GM10266 (cell line): ENCODE measurements at regions not wholly inside any gene's neighbourhood (a gene's known extent, or its start where the extent isn't known, plus 50 kb on each side); places are given as distances from the start of the nearest gene placed in this dataset.

Experiments
- DNase-seq: peaks from one replicate; pipeline ENCODE4 v3.0.0; 2012; ENCODE audit errors: extremely low spot score
- TF ChIP-seq, protein P1 (sequence below): IDR thresholded peaks from 2 replicates; pipeline ENCODE4 v1.5.1; 2012; ENCODE audit warnings: mild to moderate bottlenecking, low read depth; ENCODE audit not compliant: control insufficient read depth, insufficient read depth; ENCODE audit errors: missing control alignments

DNA sequence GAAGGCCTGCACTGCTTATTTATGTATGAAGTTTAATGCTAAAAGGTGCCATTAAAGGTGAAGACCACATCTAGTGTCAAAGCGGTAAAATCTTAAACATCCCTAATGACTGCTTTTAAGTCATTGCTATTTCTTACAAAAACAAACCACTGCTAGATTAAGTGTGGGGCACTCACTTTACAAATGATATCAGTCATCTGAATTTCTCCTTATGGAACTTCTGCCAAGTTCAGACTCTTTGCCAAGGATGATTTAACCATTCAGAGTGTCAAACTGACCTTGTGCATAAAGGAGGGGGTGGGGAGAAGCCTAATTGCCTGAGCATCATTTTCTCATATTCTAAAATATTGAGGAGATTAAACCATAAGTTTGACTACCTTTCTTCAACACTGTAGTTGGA lies 271.5 kb downstream of the TGFB2 start:
- no peak for DNase-seq

DNA sequence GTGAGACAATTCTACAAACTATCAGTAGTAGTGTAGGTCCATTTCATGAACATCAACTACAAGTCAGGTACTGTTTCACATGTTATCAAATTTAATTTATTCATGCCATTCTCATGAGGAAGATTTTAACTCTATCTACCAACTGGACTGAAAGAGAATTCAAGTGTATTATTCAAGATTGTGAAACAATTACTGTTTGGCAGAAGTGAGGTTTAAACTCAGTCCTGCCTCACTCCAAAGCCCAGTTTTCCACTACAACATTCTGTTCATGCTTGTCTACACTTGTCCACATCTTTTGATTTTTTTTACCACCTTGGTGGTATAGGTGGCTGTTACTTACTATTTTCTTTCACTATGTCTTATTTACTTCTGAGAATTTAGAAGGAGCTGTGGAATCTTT lies 272.9 kb downstream of the TGFB2 start:
- no peak for DNase-seq
- TF ChIP-seq, protein P1, sequence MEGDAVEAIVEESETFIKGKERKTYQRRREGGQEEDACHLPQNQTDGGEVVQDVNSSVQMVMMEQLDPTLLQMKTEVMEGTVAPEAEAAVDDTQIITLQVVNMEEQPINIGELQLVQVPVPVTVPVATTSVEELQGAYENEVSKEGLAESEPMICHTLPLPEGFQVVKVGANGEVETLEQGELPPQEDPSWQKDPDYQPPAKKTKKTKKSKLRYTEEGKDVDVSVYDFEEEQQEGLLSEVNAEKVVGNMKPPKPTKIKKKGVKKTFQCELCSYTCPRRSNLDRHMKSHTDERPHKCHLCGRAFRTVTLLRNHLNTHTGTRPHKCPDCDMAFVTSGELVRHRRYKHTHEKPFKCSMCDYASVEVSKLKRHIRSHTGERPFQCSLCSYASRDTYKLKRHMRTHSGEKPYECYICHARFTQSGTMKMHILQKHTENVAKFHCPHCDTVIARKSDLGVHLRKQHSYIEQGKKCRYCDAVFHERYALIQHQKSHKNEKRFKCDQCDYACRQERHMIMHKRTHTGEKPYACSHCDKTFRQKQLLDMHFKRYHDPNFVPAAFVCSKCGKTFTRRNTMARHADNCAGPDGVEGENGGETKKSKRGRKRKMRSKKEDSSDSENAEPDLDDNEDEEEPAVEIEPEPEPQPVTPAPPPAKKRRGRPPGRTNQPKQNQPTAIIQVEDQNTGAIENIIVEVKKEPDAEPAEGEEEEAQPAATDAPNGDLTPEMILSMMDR: no peak

More for the DNA sequence above, 271.5 kb downstream of the TGFB2 start:
- TF ChIP-seq, protein P1: no peak

DNA sequence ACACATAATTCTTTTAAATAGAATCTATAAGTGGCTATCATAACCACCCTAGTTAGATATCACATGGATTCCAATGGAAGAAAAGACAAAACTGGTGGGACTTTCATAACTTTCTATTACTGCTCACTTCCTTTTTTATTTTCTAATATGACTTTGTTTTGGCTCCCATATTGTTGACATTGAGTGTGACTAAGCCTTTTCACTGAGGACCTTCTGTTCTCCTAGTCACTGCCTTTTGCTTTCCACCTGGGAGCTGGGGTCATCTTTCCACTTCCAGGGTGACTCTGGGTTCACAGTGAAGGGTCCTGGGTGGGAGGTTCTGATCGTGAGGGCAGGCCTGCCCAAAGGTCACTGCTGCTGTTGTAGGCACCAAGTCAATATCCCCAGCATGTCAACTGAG lies 275.8 kb downstream of the TGFB2 start:
- TF ChIP-seq, protein P1: no peak
- no peak for DNase-seq

DNA sequence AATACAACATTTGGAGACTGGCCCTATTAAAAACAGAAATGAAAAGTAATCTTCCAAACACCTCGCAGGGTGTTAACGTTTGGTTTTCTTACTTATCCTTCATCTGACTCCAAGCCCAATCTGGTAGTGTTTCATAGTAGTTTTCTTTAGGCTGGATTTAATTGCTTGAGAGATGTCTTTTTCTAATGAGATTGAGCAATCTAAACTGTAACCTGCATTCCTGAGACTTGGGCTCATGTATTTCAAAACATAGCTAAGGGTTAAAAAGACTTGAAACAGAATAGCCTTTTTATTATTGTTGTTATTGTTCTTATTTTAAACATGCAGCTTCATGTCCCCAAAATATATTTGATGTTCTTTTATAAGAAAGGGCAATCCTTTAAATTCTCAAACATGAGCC lies 278.9 kb downstream of the TGFB2 start:
- DNase-seq: no peak
- TF ChIP-seq, protein P1: no peak

DNA sequence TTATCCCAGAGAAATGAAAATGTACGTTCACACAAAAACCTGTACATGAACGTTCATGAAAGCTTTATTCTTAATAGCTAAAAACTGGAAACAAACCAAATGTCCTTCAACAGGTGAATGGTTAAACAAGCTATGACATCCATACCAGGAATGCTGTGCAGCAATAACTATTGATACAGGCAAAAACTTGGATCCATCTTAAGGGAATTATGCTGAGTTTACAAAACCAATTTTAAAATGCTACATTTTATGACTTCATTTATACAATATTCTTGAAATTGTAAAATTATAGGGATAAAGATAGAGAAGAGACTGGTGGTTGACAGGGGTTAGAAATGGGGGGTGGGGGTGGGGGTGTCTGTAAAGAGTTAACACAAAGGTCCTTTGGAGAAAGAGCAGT lies 280.3 kb downstream of the TGFB2 start:
- TF ChIP-seq, protein P1: no peak
- no peak for DNase-seq

DNA sequence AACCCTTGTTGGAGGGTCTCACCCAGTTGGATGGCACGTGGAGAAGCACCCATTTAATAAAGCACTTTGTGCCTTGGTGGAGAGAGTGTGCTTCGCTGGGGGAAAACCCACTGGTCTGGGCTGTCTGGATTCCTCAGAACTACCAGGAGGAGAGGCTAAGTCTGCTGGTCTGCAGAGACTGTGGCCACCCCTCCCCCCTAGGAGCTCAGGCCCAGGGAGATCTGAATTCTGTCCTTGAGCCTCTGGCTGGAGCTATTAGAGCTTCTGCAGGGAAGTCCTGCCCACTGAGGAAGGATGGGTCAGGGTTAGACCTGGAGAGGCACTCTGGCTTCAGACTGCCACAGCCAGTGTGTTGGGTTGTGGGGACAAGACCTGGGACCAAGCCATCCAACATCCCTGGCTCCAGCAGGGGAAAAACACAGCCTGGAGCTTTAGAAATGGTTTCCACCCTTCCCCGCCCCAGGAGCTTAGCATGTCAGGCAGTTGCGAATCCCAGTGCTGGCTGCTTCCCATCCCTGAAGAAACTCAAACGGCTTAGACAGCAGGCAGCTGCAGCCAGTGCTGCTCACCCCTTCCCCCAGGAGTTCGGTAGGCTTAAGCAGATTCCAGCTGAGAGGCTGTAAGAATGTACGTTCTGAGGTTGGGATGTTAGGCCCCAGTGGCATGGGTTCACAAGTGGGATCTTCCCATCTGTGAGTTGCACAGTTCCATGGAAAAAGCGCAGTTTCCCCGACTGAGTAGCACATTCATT lies 288.3 kb downstream of the TGFB2 start:
- DNase-seq: no peak

DNA sequence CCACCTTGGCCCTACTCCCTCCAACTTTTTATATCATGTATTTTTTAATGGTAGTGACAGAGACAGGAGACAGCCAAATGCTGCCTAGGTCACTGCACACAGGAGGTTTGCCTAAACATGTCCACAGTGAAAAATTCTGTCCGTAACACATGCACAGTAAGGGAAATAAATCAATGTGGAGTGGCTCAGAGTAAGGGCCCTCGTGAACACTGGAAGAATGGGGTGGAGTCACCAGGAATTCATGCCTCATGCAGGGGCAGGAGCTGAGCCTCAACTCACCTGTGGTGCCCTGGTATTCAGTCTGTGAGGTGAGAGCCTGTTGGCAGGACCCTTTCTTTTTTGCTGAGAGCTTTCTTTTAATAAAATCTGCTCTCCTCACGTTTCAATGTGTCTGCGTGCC lies 289.1 kb downstream of the TGFB2 start:
- TF ChIP-seq, protein P1: no peak
- DNase-seq: no peak

More for the DNA sequence above, 288.3 kb downstream of the TGFB2 start:
- TF ChIP-seq, protein P1: no peak
